ENCODE measurements at regions not wholly inside any gene's neighbourhood (a gene's known extent, or its start where the extent isn't known, plus 50 kb on each side); places are given as distances from the start of the nearest gene placed in this dataset.

DNA sequence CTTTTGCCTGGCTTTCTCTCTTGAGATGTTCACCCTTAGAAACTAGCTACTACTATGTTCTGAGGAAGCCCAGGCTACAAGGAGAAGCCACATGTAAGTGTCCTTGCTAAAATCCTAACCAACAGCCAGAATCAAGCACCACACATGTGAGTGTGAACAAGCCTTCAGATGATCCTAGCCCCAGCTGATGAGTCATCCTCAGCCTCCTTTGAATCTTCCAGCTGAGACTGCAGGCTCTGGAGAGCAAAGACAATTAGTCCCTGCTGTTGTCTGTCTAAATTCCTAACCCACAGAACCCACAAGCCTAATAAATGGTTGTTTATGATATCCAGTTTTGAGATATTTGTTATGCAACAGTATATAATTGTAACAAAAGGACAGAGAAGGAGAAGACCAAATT, 92.8 kb upstream of the TAC1 start:
- no peak for DNase-seq

DNA sequence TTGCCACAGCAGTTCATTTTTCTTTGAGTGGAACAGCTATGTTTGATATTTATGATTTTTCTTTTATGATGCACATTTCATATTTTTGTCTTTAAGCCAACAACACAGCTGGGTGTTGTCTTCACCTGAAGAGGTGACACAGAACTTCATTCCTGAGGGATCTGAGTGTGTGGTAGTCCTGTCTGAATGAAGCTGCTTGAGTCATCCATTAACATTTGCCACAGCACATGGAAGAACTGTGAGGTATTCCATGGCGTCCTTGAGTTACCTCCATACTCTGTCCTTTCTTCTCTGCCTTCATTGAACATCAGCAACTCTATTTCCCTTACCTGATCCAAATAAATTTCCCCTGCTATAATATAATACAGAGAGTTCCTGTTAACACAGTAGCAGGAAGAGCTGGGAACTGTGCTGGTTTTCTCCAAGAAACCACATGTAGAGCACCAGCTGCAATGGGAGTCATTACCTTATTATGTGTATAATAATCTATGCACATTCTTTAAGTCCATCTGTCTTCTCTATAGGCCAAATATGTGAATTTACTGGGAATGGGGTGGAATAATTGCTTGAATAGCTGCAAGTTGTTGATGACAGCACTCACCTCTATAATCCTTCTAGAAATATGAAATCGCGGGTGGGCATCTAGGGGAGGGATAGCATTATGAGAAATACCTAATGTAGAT, 72.4 kb upstream of the TAC1 start:
- DNase-seq: no peak

DNA sequence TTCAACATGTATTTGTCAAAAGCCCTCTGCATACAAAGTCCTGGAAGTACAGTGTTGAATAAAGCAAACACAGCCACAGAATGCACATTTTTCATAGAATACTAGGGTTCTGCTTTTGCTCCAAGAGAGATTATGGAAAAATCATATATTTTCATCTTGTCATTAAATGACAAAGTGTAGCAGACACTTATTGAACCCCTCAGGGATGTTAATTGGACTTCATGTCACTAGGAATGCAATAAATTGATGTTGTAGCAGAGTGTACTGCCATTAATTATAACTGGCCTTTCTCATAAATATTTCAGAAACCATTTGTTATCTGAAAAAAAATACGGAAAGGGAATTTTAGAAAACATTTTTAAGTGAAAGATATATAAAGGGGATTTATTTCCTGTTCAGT, 64.5 kb upstream of the TAC1 start:
- DNase-seq: no peak

DNA sequence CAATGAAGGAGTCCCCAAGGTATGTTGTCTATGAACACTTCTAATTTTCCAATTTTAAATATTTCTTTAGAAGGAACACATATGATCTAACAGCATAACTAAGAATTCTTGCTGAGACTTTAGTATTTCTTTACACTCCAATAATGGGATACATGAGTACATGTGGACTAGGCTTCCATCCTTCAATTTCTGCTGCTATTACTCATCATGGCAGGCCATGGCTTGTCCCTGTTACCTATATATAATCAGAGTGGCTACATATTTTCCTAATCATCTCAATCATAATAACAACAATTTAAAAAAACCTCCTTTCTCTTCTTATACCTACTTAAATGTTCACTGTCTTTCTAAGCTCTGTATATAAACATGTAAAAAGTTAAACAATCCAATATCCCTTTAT, 60.3 kb upstream of the TAC1 start:
- no peak for DNase-seq

DNA sequence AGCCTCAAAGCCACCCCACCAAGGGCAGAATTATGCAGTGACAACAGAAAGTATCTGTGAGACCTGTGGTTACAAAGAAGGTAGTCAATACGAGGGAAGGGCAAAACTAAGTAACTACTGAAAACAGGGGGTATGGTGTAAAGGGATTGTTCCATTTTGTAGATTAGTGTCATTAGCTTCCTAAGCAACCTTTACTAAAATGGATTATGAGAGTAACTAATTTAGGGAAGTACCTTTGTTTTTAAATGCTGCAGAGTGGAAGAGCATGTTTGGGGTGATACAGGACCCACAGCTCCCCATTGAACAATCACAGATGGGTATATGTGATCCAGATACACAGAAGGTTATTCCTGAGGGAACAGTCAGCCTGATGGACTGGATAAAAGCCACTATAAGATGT, 51.3 kb upstream of the TAC1 start:
- DNase-seq: no peak

Data from fibroblast of skin of abdomen (primary cell).